Activated CD4-positive, alpha-beta T cell treated with anti-CD3 and anti-CD28 coated beads, Interleukin-2, Interleukin-6, amounts not matched to agents 100 ng/mL and 50 ng/mL, durations not matched to agents 16 hours and 8 hours (primary cell): ENCODE measurements at regions not wholly inside any gene's neighbourhood (a gene's known extent, or its start where the extent isn't known, plus 50 kb on each side); places are given as distances from the start of the nearest gene placed in this dataset.
"Not testable (repeated sequence)": the region's sequence is repeated elsewhere in the genome, so short reads cannot be mapped to it uniquely, and the experiment has no call there.

Experiments used
- DNase-seq: peaks from one replicate; pipeline ENCODE4 v3.0.0-alpha.2; 2020

DNA sequence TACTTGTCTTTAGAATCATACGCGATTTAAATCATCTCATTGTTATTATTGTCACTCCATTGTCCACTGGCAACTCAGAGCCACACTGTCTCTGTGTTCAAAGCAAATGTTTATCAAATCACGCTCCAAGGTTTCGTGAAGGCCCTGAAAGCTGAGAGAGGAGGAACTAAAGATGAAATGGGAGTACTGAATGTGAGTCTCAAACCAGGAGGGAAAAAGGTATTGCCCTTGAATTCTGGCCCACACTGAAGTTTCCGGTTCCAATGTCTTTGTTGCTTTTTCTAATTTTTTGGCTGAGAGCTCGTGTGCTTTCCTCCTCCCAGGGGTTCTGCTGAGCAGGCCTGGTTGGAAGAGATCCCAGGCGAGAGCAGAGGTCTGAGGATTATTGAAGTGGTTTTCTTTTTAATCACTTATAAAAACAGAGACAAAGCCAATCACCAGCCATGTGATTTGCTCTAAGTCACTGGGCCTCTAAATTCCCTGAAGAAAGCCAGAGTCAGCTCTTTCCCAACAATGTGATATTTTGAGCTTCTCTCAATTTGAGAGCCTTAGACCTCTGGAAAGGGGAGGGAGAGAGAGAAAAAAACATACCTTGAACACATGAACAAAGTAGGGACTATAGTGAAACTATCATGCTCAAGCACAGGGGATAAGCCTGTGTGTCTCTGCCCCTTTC is 420.8 kb upstream of the GRAMD2B start:
- no peak for DNase-seq

DNA sequence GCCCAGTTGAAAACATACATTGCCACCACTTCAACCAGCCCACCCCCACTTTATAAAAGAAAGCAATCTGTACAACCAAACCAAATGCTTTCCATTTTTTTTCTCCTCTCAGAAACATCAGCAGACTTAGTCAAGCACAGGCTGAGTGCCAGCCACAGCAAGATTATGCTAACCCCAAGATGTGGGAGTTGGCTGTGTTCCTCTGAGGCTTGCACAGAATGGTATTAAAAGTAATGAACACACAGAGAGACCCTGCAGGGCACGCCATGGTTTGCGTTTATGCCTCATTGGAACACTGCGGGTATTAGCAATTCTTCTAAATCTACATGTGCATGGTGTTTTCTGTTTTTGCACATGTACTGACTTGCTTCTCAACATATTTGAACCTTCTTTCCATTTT is 419.9 kb upstream of the GRAMD2B start:
- no peak for DNase-seq

DNA sequence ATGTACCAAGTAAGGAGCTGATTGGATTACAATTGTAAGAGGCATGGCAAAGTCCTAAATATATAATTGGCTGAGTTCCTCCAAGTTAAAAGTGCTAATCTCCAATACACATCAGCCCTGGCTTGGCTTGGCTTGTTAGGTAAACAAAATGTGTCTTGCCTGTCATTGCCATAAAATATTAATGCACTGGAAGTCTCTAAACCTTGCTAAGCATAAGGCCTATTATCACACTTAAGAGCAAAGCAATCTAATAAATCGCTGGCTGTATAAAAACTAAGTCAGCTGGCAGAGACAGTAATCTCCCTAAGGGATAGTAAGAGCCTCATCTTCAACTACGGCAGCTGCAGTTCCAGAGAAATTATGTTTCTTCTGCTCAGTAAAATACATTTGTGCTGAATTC is 418.6 kb upstream of the GRAMD2B start:
- no peak for DNase-seq

DNA sequence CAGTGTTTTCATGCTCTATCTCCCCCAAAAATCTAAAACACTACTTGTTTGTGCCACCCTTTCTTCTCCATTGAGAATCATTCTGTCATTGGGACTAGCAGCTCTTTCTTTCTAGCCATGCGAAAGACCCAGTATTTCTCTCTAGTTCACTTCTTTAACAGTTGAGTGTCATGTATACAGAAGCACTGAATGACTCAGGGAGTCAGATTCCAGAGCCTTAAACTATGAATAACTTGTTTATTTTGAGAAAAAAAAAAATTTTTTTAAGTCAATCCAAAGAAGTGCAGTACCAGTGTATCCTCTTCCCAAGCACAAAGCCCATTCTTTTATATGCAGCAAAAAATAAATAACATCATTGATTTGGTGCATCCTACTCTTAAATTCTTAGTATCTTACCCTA is 415.4 kb upstream of the GRAMD2B start:
- no peak for DNase-seq

DNA sequence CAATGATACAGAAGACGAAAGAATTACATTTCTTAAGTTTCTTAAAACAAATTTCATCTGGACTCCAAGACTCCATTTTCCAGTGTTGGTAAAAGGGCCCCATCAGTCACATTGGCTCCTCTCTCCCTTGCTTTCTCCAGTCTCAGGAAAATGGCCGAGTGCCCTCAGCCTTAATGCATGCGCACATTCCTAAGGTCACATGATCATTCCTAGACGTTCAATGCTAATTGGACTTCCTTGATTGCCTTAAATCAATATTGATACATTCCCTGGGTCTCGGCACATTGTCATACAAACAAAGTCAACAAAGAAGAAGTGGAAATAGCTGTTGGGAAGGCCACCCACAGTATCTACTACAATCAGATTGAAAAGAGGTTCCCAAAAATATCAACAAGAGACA is 413.6 kb upstream of the GRAMD2B start:
- DNase-seq, result no peak

DNA sequence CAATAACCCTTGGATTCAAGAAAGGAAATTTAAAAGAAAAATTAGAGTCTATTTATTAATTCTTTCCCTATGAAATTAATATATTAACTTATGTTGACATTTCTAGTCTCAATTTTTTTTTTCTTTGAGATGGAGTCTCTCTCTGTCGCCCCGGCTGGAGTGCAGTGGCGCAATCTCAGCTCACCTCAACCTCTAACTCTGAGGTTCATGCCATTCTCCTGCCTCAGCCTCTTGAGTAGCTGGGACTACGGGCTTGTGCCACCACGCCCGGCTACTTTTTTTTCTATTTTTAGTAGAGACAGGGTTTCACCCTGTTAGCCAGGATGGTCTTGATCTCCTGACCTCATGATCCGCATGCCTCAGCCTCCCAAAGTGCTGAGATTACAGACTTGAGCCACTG is 411.7 kb upstream of the GRAMD2B start:
- not testable (repeated sequence) for DNase-seq

DNA sequence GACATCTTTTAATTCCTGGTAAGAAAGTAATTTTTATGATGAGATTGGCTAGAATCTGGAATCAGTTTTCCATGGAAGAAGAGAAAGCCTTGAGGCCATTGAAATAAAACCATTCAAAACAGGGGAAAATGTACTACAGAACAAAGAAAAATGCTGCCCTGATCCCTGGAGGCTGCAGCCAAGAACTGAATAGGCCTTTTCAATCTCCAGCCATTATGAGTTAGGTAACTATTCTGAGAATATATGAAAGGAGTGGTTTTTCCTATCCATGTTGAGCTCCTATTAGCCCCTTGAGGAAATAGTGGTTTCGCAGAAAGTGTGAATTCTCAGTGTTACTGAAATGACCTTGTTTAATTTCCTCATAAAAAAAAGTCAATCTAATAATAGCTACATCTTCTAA is 408.5 kb upstream of the GRAMD2B start:
- DNase-seq, result no peak

DNA sequence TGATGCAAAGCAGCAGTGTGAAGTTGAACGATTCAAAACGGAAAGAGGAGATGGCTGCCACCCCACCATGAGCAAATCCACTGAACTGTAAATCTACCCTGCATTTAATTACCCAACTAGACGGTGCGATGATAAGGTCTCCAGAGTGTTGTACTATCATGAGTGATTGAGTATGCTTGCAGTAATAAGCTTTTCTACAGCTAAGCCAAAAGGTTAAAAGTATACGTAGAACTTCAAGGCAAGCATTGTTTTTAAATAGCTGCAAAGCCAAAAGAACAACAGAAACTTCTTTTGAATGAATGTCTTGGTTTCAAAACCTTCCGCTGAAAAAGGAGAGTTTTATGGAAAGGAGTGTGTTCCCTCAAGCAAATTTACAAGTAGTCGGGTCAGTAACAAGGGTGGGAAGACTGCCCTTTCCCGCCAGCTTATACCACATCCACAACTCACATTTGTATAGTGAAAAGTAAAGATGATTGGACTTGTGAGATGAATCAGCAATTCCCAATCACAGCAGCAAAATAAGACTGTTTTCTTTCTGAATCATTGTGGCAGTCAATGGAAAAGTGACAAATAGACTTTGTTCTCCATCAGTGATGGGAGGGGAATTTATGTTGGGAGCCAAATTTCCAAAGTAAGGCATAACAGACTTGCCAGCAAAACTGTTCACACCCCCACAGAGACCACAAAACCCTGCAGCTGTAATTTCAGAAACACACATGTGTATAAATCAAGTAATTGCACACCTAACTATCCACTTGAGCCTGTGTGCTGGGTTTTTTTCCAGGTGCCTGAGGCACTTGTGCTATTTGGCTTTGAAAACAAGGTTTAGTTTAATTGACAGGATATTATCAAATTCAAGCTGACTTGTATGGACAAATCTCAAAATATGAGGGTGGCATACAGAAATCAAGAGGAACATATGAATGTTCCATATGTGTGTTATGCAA is 407.7 kb upstream of the GRAMD2B start:
- no peak for DNase-seq

DNA sequence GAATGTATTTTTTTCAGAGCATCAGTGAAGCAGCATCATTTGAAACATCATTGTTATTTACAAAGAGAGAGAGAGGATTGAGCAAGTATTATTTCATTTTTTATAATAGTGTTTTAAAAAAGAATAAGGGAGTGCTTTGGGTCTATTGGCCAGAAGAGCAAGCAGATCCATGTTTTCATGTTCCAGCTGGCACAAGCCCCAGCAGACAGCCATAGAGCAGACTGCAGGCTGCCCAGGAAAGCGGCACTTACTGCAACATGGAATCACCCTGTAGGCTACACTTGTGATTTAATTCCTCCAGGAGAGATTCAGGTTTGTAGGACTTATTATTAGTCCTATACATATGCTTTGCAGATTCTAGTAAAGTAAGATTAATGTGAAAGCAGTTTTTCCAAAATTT is 407.0 kb upstream of the GRAMD2B start:
- no peak for DNase-seq

DNA sequence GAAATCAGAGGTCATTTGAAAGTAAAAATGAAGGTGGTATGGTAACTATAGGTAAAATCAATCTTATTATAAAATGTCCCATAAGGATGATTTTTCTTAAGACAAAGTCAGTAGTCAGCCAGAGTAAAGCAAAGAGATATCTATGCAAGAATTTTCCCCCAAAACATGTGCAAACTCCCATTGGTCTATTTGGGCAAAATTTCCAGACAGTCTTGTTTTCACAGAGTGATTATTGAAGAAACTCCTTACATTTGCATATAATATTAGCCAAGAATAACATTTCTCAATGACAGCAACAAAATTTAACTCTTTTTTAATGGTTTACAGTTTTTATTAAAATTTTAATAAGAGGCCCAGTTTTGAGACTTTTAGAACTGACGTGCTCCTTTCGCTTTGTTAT is 406.1 kb upstream of the GRAMD2B start:
- no peak for DNase-seq

DNA sequence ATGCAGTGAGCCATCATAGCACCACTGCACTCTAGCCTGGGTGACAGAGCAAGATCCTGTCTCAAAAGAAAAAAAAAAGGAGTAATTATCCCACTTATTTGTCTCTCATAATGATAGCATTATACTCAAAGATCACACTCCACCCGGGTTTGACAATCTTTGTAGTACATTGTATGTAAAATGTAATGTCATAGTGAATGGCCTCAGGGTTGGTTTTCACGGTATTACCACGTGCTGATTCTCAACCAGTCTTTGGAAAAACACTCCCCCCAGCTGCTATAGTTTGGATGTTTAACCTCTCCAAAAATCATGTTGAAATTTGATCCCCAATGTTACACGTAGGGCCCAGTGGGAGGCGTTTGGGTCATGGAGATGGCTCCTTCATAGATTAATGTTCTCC is 402.4 kb upstream of the GRAMD2B start:
- no peak for DNase-seq

DNA sequence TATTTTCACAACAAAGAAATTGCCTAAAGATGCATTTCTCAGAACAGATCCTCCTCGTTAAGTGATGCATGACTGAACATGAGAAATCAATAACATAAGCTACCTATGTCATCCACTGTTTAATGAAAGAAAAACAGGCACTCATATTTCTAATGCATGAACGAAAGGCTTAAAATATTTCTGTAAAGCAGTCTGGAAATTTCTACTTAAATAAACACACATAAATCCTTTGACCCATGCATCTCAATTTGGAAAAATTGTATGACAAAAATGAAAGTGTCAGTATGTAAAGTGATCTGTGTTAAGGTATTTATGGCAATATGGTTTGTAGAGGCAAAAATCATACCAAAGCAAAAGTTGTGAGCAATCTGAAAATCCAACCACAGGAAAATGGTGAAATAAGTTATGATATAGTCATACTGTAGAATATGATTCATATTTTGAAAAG is 399.2 kb upstream of the GRAMD2B start:
- DNase-seq, result no peak

DNA sequence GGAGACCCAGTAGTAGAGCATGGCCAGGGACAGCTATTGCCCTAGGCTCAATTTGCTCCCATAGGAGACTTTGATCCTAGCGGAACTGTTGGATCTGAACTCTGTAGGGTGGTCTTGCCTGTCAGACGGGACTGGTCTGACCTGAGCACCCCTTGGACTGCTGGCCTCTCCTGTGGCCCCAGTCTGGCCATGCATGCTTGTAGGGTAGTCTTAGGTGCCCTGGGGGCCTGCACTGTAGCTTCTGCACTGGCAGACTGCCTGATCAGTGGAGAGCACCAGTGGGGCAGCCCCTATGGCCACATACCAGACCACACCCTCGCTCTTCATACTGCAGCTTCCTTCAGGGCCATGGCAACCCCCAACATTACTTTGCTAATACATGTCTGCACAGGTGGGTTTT is 396.1 kb upstream of the GRAMD2B start:
- no peak for DNase-seq

DNA sequence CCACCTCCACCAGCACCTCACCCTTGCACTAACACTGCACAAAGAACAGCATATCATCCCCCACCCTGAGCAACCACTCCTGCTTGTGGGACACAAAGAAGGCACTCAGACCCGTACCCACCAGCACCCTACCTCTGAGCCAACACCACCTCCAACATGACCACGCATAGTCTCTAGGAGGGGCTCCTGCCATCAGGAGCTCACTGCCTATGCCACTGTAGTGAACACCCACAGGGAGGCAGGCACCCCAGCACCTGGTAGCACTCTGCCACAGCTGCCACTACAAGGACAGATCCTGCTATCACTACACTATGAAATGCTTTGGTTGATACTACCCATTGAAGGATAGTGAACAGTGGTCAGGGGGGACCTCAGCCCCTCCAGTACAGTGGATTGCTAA is 395.6 kb upstream of the GRAMD2B start:
- DNase-seq, result no peak

DNA sequence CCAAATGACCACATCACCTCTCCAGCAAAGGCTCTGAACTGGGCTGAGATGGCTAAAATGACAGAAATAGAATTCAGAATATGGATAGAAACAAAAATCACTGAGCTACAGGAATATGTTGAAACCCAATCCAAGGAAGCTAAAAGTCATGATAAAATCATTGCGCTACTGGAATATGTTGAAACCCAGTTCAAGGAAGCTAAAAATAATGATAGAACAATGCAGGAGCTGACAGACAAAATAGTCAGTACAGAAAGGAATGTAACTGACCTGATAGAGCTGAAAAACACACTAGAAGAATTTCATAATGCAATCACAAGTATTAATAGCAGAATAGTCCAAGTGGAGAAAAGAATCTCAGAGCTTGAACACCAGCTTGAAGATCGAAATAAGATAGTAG is 394.9 kb upstream of the GRAMD2B start:
- DNase-seq, result no peak

DNA sequence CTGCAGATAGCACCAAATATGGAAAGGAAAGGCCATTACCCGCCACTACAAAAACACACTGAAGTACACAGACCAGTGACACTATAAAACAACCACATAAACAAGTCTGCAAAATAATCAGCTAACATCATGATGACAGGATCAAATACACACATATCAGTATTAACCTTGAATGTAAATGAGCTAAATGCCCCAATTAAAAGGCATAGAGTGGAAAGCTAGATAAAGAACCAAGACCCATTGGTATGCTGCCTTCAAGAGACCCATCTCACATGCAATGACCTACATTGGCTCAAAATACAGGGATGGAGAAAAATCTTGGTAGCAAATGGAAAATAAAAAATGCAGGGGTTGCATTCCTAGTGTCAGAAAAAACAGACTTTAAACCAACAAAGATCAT is 393.9 kb upstream of the GRAMD2B start:
- DNase-seq, result not testable (repeated sequence)

DNA sequence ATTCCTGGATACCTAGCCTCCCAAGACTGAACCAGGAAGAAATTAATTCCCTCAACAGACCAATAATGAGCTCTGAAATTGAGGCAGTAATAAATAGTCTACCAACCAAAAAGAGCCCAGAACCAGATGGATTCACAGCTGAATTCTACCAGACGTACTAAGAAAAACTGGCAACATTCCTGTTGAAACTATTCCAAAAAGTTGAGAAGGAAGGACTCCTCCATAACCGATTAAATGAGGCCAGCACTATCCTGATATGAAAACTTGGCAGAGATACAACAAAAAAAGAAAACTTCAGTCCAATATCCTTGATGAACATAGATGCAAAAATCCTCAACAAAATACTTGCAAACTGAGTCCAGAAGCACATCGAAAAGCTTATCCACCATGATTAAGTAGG is 392.5 kb upstream of the GRAMD2B start:
- DNase-seq, result no peak

DNA sequence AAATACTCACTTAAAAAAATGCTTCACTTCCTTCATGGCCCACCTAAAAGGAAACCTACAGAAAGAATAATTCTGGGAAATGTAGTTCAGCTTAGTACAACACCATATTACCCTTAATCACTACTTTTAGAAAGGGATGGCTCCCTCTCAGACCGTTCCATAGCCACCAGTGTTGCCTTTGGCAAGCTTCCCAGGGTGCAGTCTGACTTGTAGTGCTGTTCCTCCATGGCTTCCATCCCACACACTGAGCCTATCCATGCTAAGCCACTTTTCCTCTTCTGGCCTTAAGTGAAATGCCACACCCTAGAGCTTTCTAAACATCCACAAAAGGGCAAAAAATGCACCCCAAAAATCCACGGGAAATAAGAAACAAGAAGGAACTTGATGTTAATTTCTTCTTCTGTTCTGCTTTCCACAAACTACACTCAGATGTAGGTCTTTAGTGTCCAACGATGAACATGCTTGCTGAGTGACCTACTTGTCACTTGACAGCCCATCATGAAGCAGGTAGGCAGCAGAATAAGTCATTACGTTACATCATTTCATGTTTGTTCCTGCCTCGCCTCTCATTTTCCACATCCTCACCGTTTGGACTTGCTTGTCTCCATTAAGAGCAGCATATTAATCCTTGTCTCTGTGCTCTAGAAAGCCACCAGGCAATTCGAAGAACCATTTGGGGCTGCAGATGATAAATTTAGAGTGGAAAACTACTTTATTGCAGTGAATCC is 391.1 kb upstream of the GRAMD2B start:
- DNase-seq, result no peak

DNA sequence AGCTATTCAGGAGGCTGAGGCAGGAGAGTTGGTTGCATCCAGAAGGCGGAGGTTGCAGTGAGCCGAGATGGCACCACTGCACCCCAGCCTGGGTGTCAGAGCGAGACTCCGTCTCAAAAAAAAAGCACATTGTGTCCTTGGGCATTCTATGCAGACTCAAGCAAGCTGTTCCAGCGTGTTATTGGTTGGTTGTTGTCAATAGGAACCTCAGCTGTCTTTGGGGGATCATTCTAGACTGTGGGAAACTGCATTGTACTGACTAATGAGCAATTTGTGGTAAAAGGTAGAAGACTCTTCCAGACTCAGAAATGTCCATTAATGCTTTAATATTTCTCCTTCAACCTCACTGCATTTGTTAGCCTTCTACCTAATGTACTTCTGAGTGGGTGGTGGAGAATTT is 379.5 kb upstream of the GRAMD2B start:
- no peak for DNase-seq

DNA sequence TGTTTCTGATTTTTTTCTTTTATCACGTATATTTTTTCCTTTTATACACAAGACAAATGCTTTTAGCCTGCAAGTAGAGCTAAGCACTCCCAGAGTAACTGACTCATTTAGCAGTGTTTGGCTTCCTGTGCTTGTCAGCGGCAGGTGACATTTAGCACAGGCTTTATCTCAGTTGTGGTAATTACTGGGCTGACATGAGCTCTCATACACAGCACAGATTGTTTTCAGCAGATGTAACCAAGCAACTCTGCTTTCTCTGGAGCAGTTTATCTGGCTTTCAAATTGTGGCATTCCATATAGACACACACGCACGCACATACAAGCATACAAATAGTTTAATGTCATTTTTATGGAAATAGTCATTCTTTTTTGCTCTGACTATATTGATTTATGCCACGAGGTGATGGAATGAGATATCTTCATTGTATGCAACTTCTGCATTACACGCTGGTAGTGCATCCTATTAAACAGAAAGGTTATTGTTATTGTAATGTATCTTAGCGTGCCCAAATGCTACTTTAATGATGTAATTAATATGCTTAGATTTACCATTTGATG is 379.0 kb upstream of the GRAMD2B start:
- DNase-seq, result no peak

DNA sequence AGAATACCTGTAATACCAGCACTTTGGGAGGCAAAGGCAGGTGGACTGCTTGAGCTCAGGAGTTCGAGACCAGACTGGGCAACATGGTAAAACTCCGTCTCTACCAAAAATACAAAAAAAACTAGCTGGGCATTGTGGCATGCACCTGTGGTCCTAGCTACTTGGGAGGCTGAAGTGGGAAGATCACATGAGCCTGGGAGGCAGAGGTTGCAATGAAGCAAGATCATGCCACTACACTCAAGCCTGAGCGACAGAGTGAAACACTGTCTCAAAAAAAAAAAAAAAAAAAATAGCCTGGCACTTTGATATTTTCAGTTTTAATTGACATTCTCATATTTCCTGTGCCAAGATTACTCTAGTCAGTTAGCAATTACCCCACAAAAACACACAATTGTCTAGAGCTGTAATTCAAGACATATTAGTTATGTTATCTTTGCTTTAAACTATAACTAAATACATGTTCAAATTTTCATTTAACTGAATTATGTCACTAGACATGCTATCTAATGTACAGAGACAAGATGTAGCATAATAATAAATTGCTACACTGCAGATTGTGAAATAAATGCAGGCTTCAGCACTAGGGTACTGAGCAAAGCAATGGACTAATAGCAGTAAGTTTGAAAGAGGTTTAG is 378.2 kb upstream of the GRAMD2B start:
- no peak for DNase-seq

DNA sequence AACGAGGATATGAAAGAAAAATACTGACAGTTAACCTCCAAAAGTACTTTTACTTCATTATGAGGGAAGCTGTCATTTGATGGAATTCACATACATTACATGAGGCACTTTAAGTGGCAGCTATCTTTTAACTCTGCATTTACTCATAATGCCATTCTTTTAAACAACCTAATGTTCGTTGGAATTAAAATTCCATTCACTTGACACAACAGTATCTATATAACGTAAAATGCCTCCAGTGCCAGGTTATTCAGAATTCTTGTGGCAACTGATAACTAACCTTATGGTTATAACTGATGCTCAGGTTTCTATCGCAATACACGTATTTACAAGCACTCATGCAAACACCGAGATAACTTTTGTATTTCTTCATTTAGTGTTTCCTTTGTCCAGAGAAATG is 376.9 kb upstream of the GRAMD2B start:
- DNase-seq, result no peak
